ENCODE measurements at regions not wholly inside any gene's neighbourhood (a gene's known extent, or its start where the extent isn't known, plus 50 kb on each side); places are given as distances from the start of the nearest gene placed in this dataset.
"Not testable (repeated sequence)": the region's sequence is repeated elsewhere in the genome, so short reads cannot be mapped to it uniquely, and the experiment has no call there.

- H3K9me3 ChIP-seq (replicated peaks in 1 of 3); H3K27me3 ChIP-seq; DNase-seq; H3K27ac ChIP-seq; H3K4me3 ChIP-seq; H3K4me1 ChIP-seq (replicated peaks in 1 of 2); H3K36me3 ChIP-seq (replicated peaks in 1 of 2); intact Hi-C loops (cut with DNase I): not testable (repeated sequence)
- 85 to 89% (median 88%) methylated on average over 10 to 14 of the region's 14 CpGs for WGBS, 4 donors
Measured at GRCh38 chr4:3910161-3910950, 144.2 kb downstream of the ADRA2C start.

DNA sequence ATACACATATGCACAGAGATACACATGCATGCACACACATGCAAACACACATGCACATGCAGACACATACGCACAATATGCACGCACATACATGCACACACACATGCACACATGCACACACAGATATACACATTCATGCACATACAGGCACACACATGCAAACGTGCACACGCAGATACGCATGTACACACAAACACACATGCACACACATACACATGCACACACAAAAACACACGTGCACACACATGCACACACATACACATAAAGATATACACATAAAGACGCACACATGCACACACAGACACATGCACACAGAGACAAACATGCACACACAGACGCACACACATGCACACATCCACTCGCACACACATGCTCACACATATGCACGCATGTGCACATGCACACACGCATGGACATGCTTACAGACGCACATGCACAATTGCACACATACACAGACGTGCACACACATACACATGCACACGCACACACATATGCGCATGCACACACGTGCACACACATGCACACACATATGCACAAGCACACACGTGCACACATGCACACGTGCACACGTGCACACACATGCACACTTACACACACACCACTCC, 145.2 kb downstream of the ADRA2C start:
- TF ChIP-seq, protein P1, sequence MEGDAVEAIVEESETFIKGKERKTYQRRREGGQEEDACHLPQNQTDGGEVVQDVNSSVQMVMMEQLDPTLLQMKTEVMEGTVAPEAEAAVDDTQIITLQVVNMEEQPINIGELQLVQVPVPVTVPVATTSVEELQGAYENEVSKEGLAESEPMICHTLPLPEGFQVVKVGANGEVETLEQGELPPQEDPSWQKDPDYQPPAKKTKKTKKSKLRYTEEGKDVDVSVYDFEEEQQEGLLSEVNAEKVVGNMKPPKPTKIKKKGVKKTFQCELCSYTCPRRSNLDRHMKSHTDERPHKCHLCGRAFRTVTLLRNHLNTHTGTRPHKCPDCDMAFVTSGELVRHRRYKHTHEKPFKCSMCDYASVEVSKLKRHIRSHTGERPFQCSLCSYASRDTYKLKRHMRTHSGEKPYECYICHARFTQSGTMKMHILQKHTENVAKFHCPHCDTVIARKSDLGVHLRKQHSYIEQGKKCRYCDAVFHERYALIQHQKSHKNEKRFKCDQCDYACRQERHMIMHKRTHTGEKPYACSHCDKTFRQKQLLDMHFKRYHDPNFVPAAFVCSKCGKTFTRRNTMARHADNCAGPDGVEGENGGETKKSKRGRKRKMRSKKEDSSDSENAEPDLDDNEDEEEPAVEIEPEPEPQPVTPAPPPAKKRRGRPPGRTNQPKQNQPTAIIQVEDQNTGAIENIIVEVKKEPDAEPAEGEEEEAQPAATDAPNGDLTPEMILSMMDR (IDR thresholded peaks at IDR 0.05): no peak
- TF ChIP-seq POLR2A (IDR thresholded peaks at IDR 0.05): no peak
- H3K27ac ChIP-seq: no peak overlapping the region
- no peaks in the 10 kb centered on the region for H3K27me3 ChIP-seq
- H3K4me3 ChIP-seq: no peak overlapping the region
- no peaks in the 10 kb centered on the region for H3K36me3 ChIP-seq (replicated peaks in 1 of 2)
- no peaks in the 10 kb centered on the region for H3K4me1 ChIP-seq (replicated peaks in 1 of 2)
- no peak for DNase-seq
- no peaks in the 10 kb centered on the region for H3K9me3 ChIP-seq (replicated peaks in 1 of 3)
- intact Hi-C loops (cut with DNase I): no loop called here
- WGBS, 4 donors: 76 to 80% (median 78%) methylated on average over 19 of the region's 19 CpGs

GRCh38 chr4:3914511-3914910, 148.3 kb downstream of the ADRA2C start:
- intact Hi-C loops (cut with DNase I); H3K9me3 ChIP-seq (replicated peaks in 1 of 3); H3K4me1 ChIP-seq (replicated peaks in 1 of 2); H3K36me3 ChIP-seq (replicated peaks in 1 of 2); H3K4me3 ChIP-seq; H3K27me3 ChIP-seq: not testable (repeated sequence)
- peak in 5 of 7 donors; percentile 15 to 40 (median 20) for DNase-seq
- TF ChIP-seq, protein P1 (IDR thresholded peaks at IDR 0.05): peak in 1 of 6 experiments; percentile 23
- peak overlapping the region in 1 of 5 donors; percentile 23 for H3K27ac ChIP-seq
- WGBS, 4 donors: 52 to 65% (median 57%) methylated on average over 4 of the region's 4 CpGs

GRCh38 chr4:3919509-3919908, 153.3 kb downstream of the ADRA2C start:
- H3K27me3 ChIP-seq; intact Hi-C loops (cut with DNase I); H3K4me1 ChIP-seq (replicated peaks in 1 of 2); DNase-seq; H3K4me3 ChIP-seq; H3K36me3 ChIP-seq (replicated peaks in 1 of 2); H3K27ac ChIP-seq; H3K9me3 ChIP-seq (replicated peaks in 1 of 3): not testable (repeated sequence)
- 59 to 65% (median 63%) methylated on average over 9 of the region's 9 CpGs for WGBS, 4 donors

DNA sequence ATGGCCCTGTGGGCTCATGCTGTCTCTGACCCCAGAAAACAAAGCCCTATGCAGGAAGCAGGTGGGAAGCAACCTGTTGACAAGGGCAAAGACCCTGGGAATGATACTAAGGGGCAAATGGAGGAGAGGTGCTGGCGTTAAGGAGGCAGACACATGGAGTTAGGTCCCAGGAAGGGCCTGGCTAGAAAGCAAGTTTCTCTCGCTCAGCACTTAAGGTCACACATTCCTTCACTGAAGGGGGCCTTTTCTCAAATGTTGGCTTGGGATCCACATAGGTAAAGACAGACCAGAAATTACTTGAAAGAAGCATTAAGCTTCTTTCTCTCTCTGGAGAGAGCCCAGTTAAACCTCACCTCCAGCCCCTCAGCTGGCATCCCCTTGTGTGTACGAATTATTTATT, 155.7 kb downstream of the ADRA2C start:
- DNase-seq; H3K4me1 ChIP-seq (replicated peaks in 1 of 2); H3K4me3 ChIP-seq; H3K27me3 ChIP-seq; H3K36me3 ChIP-seq (replicated peaks in 1 of 2); H3K9me3 ChIP-seq (replicated peaks in 1 of 3); H3K27ac ChIP-seq; intact Hi-C loops (cut with DNase I): not testable (repeated sequence)
- 75 to 83% (median 82%) methylated on average over 2 to 3 of the region's 3 CpGs for WGBS, 4 donors

DNA sequence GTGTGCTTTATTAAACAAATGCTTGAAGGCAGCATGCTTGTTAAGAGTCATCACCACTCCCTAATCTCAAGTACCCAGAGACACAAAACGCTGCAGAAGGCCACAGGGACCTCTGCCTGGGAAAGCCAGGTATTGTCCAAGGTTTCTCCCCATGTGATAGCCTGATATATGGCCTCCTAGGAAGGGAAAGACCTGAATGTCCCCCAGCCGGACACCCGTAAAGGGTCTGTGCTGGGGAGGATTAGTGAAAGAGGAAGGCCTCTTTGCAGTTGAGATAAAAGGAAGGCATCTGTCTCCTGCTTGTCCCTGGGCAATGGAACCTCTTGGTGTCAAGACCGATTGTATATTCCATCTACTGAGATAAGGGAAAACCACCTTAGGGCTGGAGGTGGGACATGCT, 159.7 kb downstream of the ADRA2C start:
- H3K4me3 ChIP-seq; H3K27me3 ChIP-seq; H3K27ac ChIP-seq; H3K36me3 ChIP-seq (replicated peaks in 1 of 2); H3K9me3 ChIP-seq (replicated peaks in 1 of 3); DNase-seq; H3K4me1 ChIP-seq (replicated peaks in 1 of 2); intact Hi-C loops (cut with DNase I): not testable (repeated sequence)
- WGBS, 4 donors: 58 to 77% (median 73%) methylated on average over 2 to 4 of the region's 4 CpGs

DNA sequence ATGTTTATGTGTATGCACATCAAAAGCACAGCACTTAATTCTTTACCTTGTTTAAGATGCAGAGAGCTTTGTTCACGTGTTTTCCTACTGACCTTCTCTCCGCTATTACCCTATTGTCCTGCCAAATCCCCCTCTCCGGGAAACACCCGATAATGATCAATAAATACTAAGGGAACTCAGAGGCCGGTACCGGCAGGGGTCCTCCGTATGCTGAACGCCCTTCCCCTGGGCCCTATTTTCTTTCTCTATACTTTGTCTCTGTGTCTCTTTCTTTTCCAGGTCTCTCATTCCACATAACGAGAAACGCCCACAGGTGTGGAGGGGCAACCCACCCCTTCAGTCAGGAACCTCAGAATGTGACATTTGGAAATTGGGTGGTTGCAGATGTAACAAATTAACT, 160.1 kb downstream of the ADRA2C start:
- H3K4me3 ChIP-seq; H3K9me3 ChIP-seq (replicated peaks in 1 of 3); H3K36me3 ChIP-seq (replicated peaks in 1 of 2); H3K4me1 ChIP-seq (replicated peaks in 1 of 2); intact Hi-C loops (cut with DNase I); H3K27me3 ChIP-seq; DNase-seq; H3K27ac ChIP-seq: not testable (repeated sequence)
- WGBS, 4 donors: 77 to 81% (median 78%) methylated on average over 8 to 10 of the region's 10 CpGs

DNA sequence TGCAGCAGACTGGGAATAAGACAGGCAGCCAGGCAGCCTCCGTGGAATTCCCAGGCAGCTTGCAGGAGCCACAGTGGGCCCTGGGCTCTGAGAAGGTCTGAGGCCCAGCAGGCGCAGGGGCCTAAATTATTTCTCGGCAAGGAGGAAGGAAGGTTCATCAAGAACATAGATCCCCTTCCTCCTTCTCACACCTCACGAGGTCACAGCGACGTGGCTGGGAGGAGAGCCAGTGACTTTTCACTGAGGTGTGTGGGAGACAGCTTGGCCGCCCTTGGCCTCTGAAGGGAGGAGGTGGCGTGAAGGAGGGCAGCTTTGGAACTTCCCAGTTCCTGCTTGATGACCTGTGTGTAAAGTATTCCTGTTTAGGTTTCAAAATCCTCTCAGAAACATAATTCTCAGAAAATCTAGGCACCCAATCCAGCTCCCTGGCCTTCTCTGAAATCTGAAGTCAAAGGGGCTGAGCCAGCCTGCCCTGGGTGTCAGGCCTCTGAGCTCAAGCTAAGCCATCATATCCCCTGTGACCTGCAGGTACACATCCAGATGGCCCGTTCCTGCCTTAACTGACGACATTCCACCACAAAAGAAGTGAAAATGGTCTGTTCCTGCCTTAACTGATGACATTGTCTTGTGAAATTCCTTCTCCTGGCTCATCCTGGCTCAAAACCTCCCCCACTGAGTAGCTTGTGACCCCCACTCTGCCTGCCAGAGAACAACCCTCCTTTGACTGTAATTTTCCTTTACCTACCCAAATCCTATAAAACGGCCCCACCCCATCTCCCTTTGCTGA, 161.0 kb downstream of the ADRA2C start:
- intact Hi-C loops (cut with DNase I); H3K27me3 ChIP-seq; DNase-seq; H3K27ac ChIP-seq; H3K9me3 ChIP-seq (replicated peaks in 1 of 3); H3K4me1 ChIP-seq (replicated peaks in 1 of 2); H3K36me3 ChIP-seq (replicated peaks in 1 of 2); H3K4me3 ChIP-seq: not testable (repeated sequence)
- 67 to 77% (median 70%) methylated on average over 9 to 11 of the region's 11 CpGs for WGBS, 4 donors

DNA sequence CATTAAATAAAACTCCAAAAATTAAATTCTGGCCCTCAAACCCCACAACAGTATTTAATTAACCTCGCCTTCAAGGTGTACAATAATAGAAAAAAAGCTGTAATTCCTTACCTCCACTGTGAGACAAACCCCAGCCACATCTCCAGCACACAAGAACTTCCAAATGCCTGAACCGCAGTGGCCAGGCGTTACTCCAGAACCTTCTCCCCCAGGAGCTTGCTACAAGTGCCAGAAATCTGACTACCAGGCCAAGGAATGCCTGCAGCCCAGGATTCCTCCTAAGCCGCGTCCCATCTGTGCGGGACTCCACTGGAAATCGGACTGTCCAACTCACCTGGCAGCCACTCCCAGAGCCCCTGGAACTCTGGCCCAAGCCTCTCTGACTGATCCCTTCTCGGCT, 163.2 kb downstream of the ADRA2C start:
- H3K27ac ChIP-seq; H3K9me3 ChIP-seq (replicated peaks in 1 of 3); H3K4me3 ChIP-seq; H3K36me3 ChIP-seq (replicated peaks in 1 of 2); H3K4me1 ChIP-seq (replicated peaks in 1 of 2); H3K27me3 ChIP-seq; intact Hi-C loops (cut with DNase I); DNase-seq: not testable (repeated sequence)
- 76 to 94% (median 85%) methylated on average over 8 of the region's 8 CpGs for WGBS, 4 donors
